ENCODE measurements at regions not wholly inside any gene's neighbourhood (a gene's known extent, or its start where the extent isn't known, plus 50 kb on each side); places are given as distances from the start of the nearest gene placed in this dataset.

GRCh38 chr10:28246023-28246422 lies 56.8 kb downstream of the MPP7 start:
- TF ChIP-seq CTCF (IDR thresholded peaks at IDR 0.05) (no peak), POLR2A (IDR thresholded peaks at IDR 0.05) (no peak), POLR2AphosphoS5 (IDR thresholded peaks at IDR 0.05) (no peak)
